MM.1S (cell line): ENCODE measurements at regions not wholly inside any gene's neighbourhood (a gene's known extent, or its start where the extent isn't known, plus 50 kb on each side); places are given as distances from the start of the nearest gene placed in this dataset.

Experiments used
- DNase-seq: peaks from one replicate; pipeline ENCODE4 v3.0.0-alpha.2; 2015
- H2AFZ ChIP-seq: fragments of 300-600 bp; sonication (generic); 2 replicates; pipeline ENCODE4 v1.6.0; 2016; ENCODE audit warnings: antibody characterized with exemption, low read length
- H3F3A ChIP-seq: fragments of 300-600 bp; sonication (generic); 2 replicates; pipeline ENCODE4 v1.6.1; 2016; ENCODE audit warnings: mild to moderate bottlenecking, antibody characterized with exemption, low read length, moderate library complexity, mixed read lengths; ENCODE audit not compliant: insufficient read depth
- H3K27ac ChIP-seq: fragments of 300-600 bp; sonication (generic); 2 replicates; pipeline ENCODE4 v1.5.1; 2016; ENCODE audit warnings: mild to moderate bottlenecking, low read length
- H3K27me3 ChIP-seq: fragments of 300-600 bp; sonication (generic); replicated peaks from 2 replicates; pipeline ENCODE4 v1.6.0; 2016; ENCODE audit warnings: low read length; ENCODE audit not compliant: insufficient read depth
- H3K36me3 ChIP-seq: fragments of 300-600 bp; sonication (generic); replicated peaks from 2 replicates; pipeline ENCODE4 v1.6.1; 2016; ENCODE audit warnings: mild to moderate bottlenecking, low read length, mixed read lengths; ENCODE audit not compliant: insufficient read depth
- H3K4me1 ChIP-seq: fragments of 300-600 bp; sonication (generic); 2 replicates; pipeline ENCODE4 v1.6.1; 2016; ENCODE audit warnings: low read length, mixed read lengths
- H3K4me2 ChIP-seq: fragments of 300-600 bp; sonication (generic); 2 replicates; pipeline ENCODE4 v1.6.0; 2016; ENCODE audit warnings: low read depth, low read length
- H3K4me3 ChIP-seq: fragments of 300-600 bp; sonication (generic); 2 replicates; pipeline ENCODE4 v1.5.1; 2016; ENCODE audit warnings: low read length, mixed read lengths
- H3K79me2 ChIP-seq: fragments of 300-600 bp; sonication (generic); 2 replicates; pipeline ENCODE4 v1.6.1; 2016; ENCODE audit warnings: mixed run types, low read length, mixed read lengths
- H3K9ac ChIP-seq: fragments of 300-600 bp; sonication (generic); 2 replicates; pipeline ENCODE4 v1.6.1; 2016; ENCODE audit warnings: low read length, mixed read lengths
- H3K9me2 ChIP-seq: fragments of 300-600 bp; sonication (generic); replicated peaks from 2 replicates; pipeline ENCODE4 v1.6.1; 2016; ENCODE audit warnings: mild to moderate bottlenecking, low read length, mixed read lengths; ENCODE audit not compliant: insufficient read depth
- H3K9me3 ChIP-seq: fragments of 300-600 bp; sonication (generic); replicated peaks from 2 replicates; pipeline ENCODE4 v1.6.1; 2016; ENCODE audit warnings: mild to moderate bottlenecking, low read length, mixed read lengths; ENCODE audit not compliant: insufficient read depth
- H4K20me1 ChIP-seq: fragments of 300-600 bp; sonication (generic); 2 replicates; pipeline ENCODE4 v1.6.1; 2016; ENCODE audit warnings: mild to moderate bottlenecking, low read length, moderate library complexity, mixed read lengths; ENCODE audit not compliant: insufficient read depth
- EZH2 ChIP-seq: fragments of 300-600 bp; sonication (generic); optimal IDR thresholded peaks from 2 replicates; pipeline ENCODE3; 2017; ENCODE audit warnings: low read depth, mild to moderate bottlenecking, antibody characterized with exemption, low read length, mixed read lengths
- EZH2phosphoT487 ChIP-seq: fragments of 300-600 bp; sonication (generic); IDR thresholded peaks from 2 replicates; pipeline ENCODE4 v1.6.1; 2018; ENCODE audit warnings: antibody characterized with exemption, low read length
- TF ChIP-seq, protein P1 (sequence below): fragments of 300-600 bp; sonication (generic); IDR thresholded peaks from 2 replicates; pipeline ENCODE4 v1.5.1; 2016; ENCODE audit warnings: antibody characterized with exemption, low read length, mixed read lengths

DNA sequence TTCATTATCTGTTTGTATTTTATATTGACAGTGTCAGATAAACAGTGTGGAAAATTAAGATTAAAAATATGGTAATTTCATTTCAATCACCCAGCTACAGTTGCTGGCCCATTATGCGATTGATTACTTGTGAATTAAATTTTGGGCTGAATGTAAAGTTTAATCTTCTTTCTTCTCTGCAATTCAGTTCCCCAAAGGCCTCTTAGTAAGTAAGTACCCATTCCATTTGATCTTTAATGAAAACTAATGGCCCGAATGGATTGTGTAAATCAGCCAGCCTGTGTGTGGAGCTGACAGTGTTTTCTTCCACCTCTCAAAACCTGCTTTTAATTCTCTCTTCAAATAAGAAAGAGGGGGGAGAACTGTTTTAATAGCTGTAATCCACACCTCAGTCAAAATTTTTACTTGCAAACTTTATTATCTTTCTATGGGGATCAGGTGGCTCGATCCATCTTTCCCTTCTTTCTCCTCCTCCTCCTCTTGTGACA is 307.1 kb downstream of the IL20RB start:
- DNase-seq = no peak
- H3K9me2 ChIP-seq = no peaks in the 10 kb centered on the region
- no peak overlapping the region for H3K27ac ChIP-seq
- no peak overlapping the region for H3K9ac ChIP-seq
- no peak overlapping the region for H2AFZ ChIP-seq
- H4K20me1 ChIP-seq = no peaks in the 10 kb centered on the region
- H3K9me3 ChIP-seq = no peaks in the 10 kb centered on the region
- H3K4me2 ChIP-seq = no peak overlapping the region
- no peak overlapping the region for H3K4me3 ChIP-seq
- H3F3A ChIP-seq = no peaks in the 10 kb centered on the region
- no peaks in the 10 kb centered on the region for H3K36me3 ChIP-seq
- H3K27me3 ChIP-seq = no peaks in the 10 kb centered on the region
- TF ChIP-seq EZH2phosphoT487 (no peak), EZH2 (no peak)
- TF ChIP-seq, protein P1, sequence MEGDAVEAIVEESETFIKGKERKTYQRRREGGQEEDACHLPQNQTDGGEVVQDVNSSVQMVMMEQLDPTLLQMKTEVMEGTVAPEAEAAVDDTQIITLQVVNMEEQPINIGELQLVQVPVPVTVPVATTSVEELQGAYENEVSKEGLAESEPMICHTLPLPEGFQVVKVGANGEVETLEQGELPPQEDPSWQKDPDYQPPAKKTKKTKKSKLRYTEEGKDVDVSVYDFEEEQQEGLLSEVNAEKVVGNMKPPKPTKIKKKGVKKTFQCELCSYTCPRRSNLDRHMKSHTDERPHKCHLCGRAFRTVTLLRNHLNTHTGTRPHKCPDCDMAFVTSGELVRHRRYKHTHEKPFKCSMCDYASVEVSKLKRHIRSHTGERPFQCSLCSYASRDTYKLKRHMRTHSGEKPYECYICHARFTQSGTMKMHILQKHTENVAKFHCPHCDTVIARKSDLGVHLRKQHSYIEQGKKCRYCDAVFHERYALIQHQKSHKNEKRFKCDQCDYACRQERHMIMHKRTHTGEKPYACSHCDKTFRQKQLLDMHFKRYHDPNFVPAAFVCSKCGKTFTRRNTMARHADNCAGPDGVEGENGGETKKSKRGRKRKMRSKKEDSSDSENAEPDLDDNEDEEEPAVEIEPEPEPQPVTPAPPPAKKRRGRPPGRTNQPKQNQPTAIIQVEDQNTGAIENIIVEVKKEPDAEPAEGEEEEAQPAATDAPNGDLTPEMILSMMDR = no peak
- no peaks in the 10 kb centered on the region for H3K4me1 ChIP-seq
- H3K79me2 ChIP-seq = no peaks in the 10 kb centered on the region

DNA sequence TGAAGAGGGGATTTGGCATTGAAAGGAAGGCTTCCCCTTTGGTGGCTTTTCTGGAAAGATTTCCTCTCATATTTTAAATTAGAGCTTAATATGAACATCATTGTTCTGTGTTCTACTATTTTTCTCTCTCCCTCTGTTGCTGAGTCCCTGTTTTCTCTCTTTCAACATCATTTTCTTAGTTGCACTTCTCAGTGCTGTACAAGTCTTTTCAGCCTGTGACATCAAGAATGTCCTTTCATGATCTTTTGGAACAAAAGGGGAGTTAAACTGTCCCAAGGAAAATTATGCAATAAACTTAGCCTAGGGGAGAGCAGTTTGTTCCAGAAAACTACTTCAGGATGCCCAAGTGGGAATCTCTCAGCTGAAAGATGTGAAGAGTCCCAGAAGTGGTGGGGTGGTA is 325.1 kb downstream of the IL20RB start:
- Histone ChIP-seq H3K9me3 (no peaks in the 10 kb centered on the region), H3K4me3 (no peak overlapping the region), H3K9ac (no peak overlapping the region), H3K27me3 (no peaks in the 10 kb centered on the region), H3F3A (no peaks in the 10 kb centered on the region), H3K27ac (no peak overlapping the region), H3K36me3 (no peaks in the 10 kb centered on the region), H3K4me2 (no peak overlapping the region), H2AFZ (no peak overlapping the region), H3K4me1 (no peaks in the 10 kb centered on the region), H4K20me1 (no peaks in the 10 kb centered on the region), H3K9me2 (no peaks in the 10 kb centered on the region), H3K79me2 (no peaks in the 10 kb centered on the region)
- TF ChIP-seq, protein P1 = no peak
- no peak for TF ChIP-seq EZH2
- no peak for TF ChIP-seq EZH2phosphoT487
- no peak for DNase-seq

DNA sequence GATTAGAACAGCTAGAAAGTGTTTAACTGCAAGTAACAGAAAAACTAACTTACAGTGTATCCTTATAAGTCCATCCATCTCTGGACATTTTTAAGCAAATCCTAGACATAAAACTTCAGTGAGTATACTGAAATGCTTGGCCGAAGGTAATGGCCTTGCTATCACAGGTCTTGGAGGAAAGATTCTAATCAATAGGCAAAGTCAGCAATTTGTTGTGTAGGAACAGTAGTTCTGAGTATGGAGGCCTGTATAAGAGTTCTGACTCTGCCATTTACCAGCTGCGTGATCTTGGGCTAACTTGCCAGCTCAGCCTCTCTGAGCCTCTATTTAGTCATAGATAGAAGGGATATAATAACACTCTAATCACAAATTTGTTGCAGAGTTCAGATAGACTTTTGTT is 328.1 kb downstream of the IL20RB start:
- Histone ChIP-seq H2AFZ (no peak overlapping the region), H3K9me2 (no peaks in the 10 kb centered on the region), H3K4me1 (no peaks in the 10 kb centered on the region), H4K20me1 (no peaks in the 10 kb centered on the region), H3K27ac (no peak overlapping the region), H3K4me2 (no peak overlapping the region), H3K36me3 (no peaks in the 10 kb centered on the region), H3K4me3 (no peak overlapping the region), H3K27me3 (no peaks in the 10 kb centered on the region), H3F3A (no peaks in the 10 kb centered on the region), H3K9me3 (no peaks in the 10 kb centered on the region), H3K79me2 (no peaks in the 10 kb centered on the region), H3K9ac (no peak overlapping the region)
- TF ChIP-seq EZH2phosphoT487 (no peak), EZH2 (no peak)
- TF ChIP-seq, protein P1 = no peak
- DNase-seq = no peak
